GM12874 (cell line): ENCODE measurements at regions not wholly inside any gene's neighbourhood (a gene's known extent, or its start where the extent isn't known, plus 50 kb on each side); places are given as distances from the start of the nearest gene placed in this dataset.

ENCODE experiments used
- CTCF ChIP-seq: IDR thresholded peaks from 2 replicates; pipeline ENCODE4 v1.5.1; 2011; ENCODE audit warnings: low read depth, mild to moderate bottlenecking, control low read depth, low read length, moderate library complexity; ENCODE audit not compliant: insufficient read depth

- no peak for TF ChIP-seq CTCF
Observed at GRCh38 chr7:9961161-9961922, 1012.3 kb upstream of the PHF14 start.

GRCh38 chr7:9962742-9963141 is 1010.9 kb upstream of the PHF14 start:
- TF ChIP-seq CTCF, result no peak

- TF ChIP-seq CTCF, result no peak
Observed at GRCh38 chr7:9978106-9979064, 995.3 kb upstream of the PHF14 start.

- TF ChIP-seq CTCF, result no peak
Observed at GRCh38 chr7:9981742-9982349, 991.8 kb upstream of the PHF14 start.

GRCh38 chr7:9983048-9983447 is 990.6 kb upstream of the PHF14 start:
- TF ChIP-seq CTCF, result no peak

- no peak for TF ChIP-seq CTCF
Observed at GRCh38 chr7:10015687-10016086, 958.0 kb upstream of the PHF14 start.

- no peak for TF ChIP-seq CTCF
Observed at GRCh38 chr7:10022480-10022879, 951.2 kb upstream of the PHF14 start.
